SW480 (cell line): ENCODE measurements at regions not wholly inside any gene's neighbourhood (a gene's known extent, or its start where the extent isn't known, plus 50 kb on each side); places are given as distances from the start of the nearest gene placed in this dataset.

Experiments used
- DNase-seq: peaks from one replicate; pipeline ENCODE4 v3.0.0-alpha.2; 2016; ENCODE audit warnings: low spot score

GRCh38 chr2:15841776-15842560 is 98.4 kb upstream of the MYCN start:
- DNase-seq = peak; percentile 31

- no peak for DNase-seq
Observed at GRCh38 chr2:15842758-15843666, 97.3 kb upstream of the MYCN start.

DNA sequence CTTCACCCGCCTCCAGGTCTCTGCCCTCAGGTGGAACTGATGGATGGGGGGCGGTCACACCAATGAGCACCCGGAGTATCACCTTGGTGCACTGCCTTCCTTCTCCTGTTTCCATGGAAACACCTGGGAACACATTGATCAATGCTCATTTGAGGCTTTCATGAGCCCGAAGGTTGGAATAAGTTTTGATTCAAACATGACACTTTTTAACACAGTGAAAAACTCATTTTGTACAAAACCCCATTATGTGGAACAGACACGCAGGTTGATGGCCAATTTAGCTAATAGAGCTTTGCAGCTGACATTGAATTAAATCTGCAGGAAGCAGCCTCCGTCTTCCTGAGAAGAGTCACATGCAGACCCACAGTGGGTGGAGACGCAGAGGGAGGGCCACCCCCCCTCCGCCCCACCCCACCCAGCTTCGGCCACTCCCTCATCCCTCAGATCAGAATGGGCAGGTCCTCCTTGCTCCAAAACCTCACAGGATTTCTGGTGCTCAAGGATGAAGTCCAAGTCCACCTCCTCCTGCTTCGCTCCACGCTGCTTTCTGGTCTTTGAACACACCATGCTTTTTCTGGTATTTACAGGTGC is 96.0 kb upstream of the MYCN start:
- peak; percentile 15 for DNase-seq

DNA sequence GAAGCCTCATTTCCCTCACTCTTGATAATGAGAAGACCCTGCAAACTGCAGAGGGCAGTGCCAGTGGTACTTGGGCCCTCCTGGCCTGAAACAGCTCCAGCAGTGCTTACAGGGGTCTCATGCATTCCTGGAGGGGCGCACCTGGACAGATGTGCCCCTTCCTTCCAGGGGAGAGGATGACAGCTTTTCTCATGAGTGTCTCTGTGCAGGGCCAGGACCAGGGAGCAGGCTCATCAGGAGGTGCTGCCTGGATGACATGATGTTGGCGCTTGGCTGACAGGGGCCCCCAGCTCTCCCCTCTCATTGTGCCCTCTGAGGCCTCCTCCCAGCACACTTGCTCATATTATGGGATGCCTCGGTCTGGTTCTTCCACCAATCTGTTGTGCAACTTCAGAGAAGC is 95.1 kb upstream of the MYCN start:
- DNase-seq = no peak

DNA sequence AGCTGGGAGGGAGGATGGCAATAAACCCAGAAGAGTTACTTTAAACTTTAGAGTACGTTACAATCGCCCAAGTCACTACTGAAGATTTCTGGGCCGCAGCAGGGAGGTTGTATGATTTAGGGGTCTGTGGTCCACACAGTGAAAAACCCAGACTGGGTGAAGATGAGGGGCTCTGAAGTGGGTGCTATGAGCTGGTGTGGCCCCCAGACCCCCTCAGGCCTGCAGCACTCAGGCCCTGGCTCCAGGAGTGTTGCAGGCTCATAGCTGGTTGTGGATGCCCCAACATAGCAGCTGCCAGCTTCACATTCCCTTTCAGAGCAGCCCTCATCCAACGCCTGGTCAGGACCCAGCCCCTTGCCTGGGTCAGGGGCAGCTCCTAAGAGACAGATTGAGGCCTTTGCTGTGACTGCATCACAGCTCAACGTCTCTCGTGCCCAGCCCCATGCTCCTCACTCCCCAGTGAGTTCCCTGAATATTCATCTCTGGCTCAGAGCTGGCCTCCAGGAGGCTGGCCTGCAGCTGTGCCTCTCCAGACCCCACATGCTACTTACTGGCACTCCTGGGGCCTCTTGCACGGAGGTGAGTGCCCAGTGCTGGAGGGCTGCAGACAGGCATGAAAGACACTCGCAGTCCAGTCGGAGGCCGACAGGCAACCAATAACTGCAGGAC is 94.5 kb upstream of the MYCN start:
- no peak for DNase-seq

- DNase-seq = no peak
Observed at GRCh38 chr2:15846626-15847025, 93.7 kb upstream of the MYCN start.

- no peak for DNase-seq
Observed at GRCh38 chr2:15850534-15850933, 89.8 kb upstream of the MYCN start.

- DNase-seq = no peak
Observed at GRCh38 chr2:15851076-15851693, 89.2 kb upstream of the MYCN start.

DNA sequence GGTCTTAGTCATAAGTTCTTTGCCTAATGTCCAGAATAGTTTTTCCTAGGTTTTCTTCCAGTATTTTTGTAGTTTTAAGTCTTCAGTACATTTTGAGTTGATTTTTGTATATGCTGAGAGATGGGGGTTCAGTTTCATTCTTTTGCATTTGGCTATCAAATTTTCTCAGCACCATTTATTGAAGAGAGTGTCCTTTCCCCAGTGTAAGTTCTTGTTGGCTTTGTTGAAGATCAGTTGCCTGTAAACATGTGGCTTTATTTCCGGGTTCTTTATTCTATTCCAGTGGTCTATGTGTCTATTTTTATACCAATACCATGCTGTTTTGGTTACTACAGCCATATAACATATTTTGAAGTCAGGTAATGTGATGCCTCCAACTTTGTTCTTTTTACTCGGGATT is 87.5 kb upstream of the MYCN start:
- DNase-seq = no peak

DNA sequence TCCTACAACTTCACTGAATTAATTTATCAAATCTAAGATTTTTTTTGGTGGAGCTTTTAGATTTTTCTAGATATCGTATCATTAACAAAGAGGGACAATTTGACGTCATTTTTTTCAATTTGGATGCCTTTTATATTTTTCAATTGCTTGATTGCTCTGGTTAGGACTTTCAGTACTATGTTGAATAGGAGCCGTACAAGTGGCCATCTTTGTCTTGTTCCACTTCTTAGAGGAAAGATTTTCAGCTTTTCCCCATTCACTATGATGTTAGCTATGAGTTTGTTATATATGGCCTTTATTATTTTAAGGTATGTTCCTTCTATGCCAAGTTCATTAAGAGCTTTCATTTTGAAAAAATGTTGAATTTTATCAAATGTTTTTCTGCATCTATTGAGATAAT is 86.4 kb upstream of the MYCN start:
- DNase-seq = no peak

DNA sequence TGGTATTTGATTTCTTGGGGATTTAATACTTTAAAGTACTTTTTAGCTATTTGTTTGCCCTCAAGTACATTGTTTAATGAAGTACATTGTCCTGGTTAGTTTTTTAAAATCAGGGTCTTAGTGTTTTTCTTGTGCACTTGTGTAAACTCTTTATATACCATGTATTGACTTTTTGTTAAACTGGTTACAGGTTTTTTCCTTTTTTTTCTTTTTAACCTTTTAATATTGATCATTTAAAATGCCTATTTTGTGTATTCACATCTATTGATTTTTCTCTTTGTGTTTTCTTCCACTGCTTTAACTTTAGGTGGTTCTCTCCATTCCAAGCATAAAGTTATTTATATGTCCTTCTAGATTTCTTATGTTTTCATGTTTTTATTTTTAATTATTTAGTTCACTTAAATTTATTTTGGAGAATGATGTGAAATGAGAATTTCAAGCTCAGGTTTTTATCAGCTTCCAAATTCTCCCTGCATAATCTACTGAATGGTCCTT is 84.5 kb upstream of the MYCN start:
- no peak for DNase-seq

DNA sequence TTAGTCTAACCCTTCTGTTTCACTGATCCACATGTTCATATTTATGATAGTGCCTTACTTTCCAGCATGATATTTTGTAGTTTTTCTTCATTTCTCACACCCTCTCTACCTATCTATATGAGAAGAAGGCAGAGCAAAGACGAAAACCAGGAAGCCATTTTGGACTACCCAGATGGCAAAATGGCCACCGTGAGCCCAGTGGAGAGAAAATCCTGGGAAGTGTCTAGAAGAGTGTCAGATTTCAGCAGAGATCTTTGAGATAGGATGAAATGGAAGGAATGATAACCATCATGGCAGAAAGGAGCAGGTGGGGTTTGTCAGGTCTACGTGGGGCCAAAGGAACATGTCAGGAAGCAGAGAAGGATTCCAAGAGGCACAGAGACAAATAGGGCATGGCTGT is 84.0 kb upstream of the MYCN start:
- DNase-seq = no peak

GRCh38 chr2:15858466-15858865 is 81.9 kb upstream of the MYCN start:
- DNase-seq = no peak

- DNase-seq = no peak
Observed at GRCh38 chr2:15860051-15860663, 80.2 kb upstream of the MYCN start.

DNA sequence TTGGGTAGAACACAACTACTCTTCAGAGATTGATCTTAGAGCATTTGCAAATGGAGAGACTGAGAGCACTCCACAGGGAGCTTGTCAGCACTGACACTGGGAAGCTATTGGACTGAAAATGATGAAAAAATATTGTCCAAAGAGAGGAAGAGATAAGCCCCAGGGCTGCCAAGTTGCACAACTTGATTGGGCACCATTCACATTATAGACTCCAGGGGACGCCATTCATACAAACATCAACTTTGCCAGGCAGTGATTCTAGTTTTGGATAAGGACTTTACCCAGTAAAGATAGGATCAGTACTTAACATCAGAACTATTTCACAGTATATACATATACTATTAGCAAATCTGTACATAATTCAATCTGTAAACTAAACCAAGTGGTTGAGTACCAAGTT is 79.6 kb upstream of the MYCN start:
- no peak for DNase-seq

GRCh38 chr2:15861172-15861822 is 79.1 kb upstream of the MYCN start:
- no peak for DNase-seq

DNA sequence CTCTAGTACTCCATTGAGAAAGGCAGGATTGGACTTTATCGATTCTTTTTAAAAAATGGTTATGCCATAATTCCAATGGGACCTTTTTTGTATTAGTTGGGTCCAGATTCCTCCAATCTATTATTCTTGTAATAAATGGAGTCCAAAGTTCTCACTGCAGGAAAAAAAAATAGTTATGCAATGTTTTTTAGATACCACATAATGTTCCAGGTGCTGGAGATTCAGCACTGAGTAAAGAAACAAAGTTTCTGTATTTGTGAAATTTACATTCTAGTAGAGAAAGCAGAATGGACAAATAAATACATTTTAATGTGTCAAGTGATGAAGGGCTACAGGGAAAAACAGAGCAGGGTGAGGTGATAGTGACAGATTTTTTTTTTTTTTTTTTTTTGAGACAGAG is 78.5 kb upstream of the MYCN start:
- no peak for DNase-seq

GRCh38 chr2:15863089-15863488 is 77.3 kb upstream of the MYCN start:
- DNase-seq = no peak

- no peak for DNase-seq
Observed at GRCh38 chr2:15863494-15864175, 76.7 kb upstream of the MYCN start.

DNA sequence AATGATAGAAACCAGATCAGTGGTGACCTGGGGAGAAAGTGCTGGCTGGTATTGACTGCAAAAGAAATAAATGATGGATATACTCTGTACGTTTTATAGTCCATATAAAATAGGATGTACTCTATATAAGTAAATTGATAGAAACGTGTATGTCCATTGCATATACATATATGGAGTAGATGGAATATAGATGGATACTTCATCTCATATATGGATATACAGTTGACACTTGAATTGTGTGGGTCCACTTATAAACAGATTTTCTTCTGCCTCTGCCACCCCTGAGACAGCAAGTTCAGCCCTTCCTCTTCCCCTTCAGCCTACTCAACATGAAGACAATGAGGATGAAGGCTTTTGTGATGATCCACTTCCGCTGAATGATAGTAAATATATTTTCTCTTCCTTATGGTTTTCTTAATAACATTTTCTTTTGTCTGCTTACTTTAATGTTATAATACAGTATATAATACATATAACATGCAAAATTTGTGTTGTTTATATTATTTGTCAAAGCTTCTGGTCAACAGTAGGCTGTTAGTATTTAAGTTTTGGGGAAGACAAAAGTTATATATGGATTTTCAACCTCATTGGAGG is 76.1 kb upstream of the MYCN start:
- DNase-seq = no peak
